GM19452 (cell line): ENCODE measurements at regions not wholly inside any gene's neighbourhood (a gene's known extent, or its start where the extent isn't known, plus 50 kb on each side); places are given as distances from the start of the nearest gene placed in this dataset.

Experiments used
- ATAC-seq: cut with Tn5 transposase; IDR thresholded peaks from one replicate; pipeline ENCODE4 v1.9.1; 2021; ENCODE audit not compliant: unreplicated experiment

DNA sequence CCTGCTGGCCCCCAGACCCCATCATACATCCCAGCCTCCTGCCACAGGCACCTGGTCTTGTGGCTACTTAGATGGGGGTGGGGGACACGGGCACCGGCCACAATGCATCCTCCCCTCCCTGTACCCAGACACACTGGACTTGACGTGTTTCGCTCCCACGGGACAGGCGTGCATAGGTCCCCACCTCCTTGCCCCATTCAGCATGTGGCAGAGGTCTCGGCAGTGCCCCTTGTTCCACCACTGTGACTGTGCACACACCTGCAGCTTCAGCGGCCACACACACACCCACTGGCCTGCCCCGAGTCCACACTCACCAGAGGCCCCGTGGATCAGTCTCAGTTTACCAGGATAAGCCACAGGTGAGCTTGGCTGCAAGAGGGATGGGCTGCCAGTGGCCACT is 109.6 kb downstream of the ENGASE start:
- ATAC-seq: no peak

DNA sequence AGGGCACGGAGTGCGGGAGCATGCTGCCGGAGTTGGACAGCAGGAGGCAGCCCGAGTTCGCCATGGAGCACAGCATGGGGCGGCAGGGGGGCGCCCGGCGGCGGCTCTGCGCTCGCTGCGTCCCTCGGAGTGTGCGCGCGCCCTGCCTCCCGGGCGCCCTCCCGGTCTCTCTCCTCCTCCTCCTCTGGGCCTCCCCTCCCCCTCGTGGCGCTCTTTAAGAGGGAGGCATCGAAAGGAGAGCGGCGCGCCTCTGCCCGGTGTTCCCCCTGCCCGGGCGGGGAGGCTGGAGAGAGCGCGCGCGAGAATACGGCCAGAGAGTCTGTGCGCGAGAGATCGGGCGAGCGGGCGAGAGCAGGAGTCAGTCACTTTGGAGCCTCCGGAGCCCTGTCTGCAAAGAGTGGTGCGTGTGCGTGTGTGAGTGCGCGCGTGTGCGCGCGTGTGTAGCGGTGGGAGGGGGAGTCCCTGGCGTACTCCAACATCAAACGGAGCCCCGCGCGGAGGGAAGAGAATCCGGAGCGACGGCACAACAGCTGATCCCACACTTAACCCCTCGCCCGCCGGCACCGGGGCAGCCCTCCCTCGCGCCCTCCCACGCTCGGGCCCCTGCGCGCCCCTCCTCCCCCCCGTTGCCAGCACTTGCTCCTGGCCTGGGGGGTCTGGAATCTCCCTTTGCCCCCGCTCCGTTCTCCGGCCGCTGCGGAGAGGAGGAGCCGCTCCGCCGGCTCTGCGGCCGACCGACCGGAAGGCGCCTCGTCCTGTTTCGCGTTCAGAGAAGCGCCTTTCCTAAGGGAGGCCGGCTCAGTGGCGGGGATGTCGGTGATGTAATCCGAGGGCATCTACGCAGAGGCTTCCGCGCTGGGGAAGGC is 108.9 kb downstream of the ENGASE start:
- no peak for ATAC-seq

DNA sequence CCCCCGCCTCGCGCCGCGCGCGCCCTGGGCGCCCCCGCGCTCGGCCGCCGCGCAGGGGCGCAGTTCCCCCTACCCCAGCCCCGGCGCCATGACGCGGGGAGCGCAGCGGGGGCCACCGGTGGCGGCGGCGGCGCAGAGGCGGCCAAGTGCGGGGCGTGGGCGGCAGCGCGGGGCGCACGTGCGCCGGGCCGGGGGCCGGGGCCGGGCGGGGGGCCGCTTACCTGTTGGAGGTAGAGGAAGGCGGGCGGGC is 108.3 kb downstream of the ENGASE start:
- ATAC-seq: no peak

DNA sequence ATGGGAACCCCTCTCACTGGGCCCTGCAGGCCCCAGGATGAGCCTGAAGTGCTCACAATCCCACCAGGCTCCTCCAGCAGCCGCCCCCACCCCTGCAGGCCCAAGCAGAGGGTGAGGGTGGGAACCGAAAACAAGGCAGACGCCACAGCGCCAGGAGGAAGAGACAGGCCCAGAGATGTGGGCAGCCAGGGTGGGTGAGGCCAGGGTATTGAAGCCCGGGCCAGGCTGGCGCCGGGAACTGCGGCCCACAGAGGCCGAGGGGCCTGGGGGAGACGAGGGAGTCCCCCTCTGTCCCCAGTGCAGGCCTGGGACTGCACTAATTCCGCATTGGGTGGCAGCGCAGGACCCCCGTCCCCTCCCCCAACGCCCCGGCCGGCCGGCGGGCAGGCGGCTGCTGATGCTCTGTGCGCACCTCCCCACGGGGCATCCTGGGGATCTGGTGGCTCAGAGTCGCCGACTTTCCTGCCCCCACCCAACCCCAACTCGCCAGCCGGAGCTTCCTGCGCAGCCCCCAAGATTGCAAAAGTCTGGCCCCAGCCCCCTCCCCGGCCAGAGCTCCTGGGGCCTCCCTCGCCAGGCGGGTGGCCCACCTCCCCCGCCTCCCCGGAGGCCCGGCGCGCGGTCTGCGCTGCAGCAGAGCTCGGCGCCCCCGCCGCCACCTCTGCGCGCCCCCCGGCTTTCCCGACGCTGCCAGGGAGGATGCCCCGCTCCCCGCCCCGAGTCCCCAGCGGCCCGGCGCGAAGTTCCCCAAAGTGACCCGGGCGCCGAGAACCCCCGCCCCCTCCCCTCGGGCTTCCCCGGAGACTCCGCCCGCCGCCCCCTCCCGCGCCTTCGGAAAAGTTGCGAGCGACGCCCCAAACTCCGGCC is 107.8 kb downstream of the ENGASE start:
- ATAC-seq: no peak

DNA sequence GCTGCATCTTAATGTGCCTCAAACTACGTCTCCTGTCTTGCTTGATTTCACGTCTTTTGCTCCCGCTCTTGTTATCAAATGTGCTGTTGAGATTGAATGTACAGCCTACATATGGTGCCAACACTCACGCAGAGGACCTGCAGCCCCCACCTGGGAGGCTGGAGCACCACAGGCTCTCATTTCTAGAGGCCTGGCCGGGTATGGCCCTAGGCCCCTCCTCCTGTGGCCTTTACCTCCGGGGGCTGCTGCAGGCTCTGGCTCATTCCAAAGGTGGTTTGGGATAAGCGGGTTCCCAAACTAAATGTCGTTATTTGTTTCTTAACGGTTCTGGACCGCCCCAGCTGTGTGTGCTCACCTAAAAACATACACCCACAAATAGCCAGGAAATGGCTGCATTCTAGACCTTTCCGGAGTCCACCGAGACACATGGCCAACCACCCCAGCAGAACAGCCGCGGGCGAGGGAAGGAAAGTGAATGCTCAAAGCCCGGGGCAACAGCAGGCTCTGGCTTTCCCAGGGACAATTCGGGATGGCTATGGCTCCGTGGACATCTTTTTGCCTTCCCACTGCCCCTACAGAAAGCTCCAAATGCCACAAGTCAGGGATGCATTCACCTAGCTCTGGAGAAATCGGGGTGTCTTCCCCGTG is 105.9 kb downstream of the ENGASE start:
- no peak for ATAC-seq

DNA sequence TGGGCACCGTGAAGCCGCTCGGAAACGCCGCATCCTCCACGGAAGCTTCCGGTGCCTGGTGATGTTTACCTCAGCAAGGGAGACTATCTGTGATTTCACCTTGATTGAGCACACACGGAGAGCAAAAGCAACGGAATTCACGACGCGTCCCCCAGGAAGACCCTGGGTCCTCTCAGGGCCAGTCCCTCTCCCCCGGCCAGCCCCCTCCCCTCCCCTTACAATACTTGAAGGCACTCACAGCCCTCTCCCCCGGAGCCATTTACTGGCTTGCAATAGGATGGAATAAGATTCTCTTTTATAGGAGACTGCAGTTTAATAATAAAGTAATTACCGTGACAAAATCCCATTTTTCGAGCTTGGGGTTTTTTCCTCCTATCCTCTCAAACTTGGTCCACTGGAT is 104.7 kb downstream of the ENGASE start:
- ATAC-seq: no peak

DNA sequence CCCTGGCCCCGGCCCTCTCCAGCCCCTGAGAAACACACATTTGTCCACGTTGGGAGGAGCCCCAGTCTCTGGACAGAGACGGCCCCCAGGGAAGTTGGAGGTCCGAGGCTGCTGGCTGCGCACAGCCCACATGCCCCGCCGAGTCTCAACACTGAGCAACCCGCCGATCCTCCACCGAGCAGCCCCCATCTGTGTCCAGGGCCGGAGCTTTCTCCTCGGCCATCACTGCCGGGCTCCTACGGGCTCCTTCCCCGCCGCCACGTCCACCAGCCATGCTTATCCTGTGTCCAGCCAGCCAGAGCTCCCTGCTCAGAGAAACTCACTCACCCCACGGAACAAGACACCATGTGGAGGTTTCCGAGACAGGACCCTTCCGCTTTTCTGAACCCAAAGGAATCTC is 103.3 kb downstream of the ENGASE start:
- ATAC-seq: no peak

DNA sequence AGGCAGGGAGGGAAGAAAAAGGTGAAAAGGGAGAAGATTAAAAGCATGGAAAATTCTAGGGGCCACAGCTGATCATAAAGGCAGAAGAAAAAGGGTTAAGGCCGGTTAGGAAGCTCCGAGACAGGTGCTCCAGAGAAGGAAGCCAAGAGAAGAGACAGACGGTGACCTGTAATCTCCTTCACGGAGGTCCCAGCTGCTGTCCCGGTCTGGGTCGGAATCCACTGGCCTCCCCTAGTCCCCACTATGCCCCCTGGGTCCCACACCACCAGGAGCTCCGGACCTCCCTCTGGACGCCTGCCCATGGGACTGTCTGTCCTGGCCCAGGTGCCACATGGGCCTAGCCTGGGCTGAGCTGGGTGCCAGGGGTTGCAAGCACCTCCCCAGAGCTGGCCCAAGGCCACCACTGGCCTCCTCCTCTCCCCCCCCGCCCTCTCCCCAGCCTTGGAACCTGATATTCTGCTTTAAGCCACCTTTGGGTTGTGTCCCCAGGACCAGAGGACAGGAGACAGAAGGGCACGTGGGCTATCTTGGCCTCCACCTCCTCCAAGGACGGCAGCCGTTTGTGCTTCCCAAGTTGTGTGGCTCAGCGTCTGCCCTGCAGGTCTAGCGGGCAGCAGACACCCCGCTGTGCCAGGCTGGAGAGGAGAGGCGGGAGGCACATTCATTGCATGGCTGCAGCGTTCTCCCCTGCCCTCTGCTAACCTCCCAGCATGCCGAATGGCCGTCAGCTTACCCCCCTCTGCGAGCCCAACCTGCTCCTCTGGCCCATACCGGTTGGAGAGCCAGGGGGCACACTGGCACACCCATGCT is 102.4 kb downstream of the ENGASE start:
- ATAC-seq: no peak

DNA sequence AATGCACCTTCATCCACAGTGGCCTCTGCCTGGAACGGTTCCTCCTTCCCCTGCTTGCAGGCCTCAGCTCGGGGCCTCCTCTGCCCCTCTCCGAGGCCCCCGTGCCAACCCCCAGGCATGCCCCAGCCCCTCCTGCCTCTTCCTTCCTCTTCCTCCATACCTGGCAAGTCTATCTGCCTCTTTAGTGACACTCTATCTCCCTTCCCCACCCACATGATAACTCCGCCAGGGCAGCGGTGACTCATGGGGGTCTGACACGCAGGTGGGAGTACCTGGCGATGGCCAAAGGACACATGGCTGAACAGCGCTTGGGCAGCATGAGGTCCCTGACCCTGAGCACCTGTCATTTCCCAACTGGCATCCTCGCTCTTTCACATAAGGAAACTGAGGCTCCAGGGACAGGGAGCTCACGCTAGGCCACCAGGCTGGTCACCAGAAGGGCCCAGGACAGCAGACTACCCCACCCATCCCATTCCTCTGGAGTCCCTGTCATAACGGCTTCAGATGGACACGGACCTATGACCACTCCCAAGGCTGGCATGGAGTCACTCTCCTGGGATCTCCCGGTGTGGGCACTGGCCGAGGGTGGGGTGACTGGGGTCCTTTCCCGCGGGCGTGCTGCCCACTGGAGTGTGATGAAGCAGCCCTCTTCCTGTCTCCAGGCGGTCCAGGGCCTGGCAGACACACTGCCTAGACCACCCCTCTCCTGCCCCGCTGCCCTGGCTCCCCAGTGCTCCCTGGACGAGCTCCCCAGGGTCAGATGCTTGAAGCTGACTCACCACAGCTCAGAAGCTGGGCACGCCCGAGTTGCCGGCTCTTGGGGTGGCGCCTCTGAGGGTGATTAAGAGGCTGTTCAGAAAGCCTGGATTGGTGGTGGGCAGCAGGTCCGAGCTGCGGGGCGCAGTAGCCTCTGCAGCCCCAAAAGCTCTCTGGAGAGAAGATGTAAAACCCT is 100.6 kb downstream of the ENGASE start:
- no peak for ATAC-seq

DNA sequence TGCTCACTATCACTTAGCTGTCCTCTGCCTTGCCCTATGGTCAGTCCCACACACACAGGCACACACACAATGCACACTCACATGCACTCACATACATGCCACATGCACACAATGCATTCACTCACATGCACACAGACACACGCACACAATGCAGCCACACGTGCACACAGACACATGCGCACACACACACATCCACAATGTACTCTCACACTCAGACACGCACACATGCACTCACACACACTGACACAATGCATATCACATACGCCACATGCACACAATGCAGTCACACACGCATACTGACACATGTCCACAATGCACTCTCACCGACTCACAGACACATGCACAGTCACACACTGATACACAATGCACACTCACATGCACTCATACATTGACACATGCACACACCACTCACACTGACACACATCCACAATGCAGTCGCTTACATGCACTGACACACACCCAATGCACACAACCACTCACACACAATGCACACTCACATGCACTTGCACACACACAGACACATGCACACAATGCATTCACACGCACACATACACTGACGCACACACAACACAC is 99.7 kb downstream of the ENGASE start:
- ATAC-seq: no peak

DNA sequence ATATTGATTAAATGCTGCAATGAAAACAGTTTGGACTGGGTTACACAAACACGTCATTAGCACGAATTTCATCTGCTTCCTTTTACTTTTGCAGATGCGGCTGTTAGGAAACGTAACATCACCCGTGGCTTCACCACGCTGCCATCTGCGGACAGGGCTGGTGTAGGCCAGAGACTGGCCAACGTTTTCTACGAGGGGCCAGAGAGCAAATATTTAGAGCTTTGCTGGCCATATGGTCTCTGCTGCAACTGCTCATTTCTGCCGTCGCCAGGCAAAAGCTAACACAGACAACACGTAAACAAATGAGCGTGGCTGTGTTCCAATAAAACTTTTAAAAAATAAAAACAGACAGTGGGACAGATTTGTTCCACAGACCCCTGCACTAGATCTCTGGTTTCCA is 96.6 kb downstream of the ENGASE start:
- ATAC-seq: no peak

DNA sequence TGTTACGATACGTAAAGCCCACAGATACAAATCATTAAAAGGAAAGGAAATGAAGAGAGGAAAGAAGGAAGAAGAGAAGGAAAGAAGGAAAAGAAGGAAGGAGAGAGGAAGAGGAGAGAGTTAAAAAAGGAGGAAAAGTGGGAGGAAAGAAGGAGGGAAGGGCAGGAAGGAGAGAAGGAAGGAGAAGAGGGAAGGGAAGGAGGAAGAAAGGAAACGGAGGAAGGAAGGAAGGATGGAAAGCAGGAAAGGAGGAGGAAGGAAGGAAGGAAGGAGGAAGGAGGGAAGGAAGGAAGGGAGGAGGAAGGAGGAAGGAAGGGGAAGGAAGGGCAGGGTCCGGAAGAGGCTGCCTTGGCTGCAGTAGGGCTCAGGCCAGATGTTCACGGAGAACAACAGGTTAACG is 95.2 kb downstream of the ENGASE start:
- ATAC-seq: no peak

DNA sequence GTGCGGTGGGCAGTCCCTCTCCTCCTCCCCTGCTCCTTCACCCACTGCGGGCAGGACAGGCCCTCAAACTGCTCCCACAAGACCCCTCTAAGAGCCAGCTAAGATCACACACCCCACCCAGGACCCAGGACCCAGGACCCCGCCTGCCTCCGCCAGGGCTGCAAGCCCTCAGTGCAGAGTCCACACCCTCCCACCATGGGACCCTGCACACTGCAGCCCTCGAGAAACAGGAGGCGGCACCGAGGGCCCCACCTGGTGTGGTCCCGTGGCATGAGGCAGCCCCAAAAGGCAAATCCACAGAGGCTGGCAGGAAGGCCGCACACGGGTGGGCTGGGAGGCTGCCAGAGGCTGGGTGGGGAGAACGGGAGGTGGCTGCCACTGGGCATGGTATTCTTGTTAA is 94.7 kb downstream of the ENGASE start:
- ATAC-seq: no peak

DNA sequence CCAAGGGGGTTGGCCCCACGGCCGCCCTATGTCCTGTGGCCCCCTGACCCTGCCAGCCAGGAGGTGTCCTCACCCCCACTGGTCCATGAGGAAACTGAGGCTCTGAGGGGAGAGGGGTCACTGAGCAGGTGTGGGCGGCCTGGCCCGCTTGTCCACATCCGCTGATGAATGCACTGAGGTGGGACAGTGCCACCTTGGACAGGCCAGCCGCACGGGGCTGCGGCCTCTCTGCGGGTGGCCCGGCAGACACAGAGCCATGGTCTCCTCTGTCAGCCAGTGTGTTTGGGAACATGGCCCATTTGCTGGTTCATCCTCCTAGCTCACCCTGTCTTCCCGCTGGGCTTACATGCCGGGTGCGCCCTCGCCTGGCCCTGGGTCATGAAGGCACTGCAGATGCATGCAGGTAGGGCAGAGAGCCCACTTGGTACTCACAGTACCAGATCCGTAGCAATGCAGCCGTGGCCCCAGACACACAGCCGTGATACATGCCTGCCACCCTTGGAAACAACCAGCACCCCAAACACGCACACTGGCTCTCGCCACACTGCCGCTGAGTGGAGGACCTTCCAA is 93.9 kb downstream of the ENGASE start:
- ATAC-seq: no peak

DNA sequence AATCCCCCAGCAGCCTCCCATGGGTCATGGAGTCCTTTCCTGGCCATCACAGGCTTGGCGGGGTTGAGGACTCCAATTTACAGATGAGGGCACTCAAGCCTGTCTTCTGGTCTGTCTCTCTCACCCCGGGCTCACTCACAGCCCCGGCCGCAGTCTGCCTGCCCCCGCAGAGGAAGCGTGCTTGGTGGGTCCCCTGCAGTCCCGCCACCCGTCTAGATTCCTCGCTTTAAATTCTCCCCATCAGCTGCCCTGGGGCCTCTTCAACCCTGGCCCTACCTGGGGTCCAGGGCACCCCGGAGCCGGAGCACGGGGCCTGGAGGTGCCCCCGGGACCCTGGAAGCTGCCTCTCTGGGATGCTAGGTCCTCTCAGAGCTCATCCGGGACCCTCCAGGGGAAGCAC is 92.9 kb downstream of the ENGASE start:
- ATAC-seq: no peak

DNA sequence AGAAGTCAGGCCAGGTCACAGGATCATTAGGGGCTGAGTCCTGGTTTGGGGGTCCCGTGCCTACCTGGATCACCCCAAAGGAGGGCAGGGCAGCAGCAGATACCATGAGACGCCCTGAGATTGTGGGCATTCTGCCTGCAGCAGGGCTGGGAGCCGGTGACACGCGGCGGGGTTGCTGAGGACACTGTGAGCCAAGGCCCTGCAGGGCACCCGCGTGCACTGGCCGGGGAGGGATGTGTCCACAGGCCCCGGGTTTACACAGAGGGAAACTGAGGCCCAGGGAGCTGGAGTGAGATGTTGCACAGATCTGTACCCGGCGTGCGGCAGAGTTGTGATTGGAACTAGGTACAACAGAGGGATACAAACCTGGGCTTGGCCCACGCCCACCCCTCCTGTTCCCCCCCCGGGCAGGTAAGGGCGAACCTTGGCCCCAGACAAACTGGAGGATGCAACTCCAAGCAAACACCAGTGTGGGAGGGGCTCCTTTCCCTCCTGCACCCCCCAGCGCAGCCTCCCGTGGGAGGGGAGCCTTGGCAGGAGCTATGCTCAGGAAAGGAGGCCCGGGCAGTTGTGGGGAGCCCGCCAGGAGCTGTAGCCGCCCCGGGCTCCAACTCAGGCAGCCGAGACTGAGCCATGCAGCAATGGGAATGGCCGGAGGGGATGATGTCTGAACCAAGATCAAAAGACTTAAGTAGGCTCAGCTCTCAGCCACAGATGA is 91.3 kb downstream of the ENGASE start:
- ATAC-seq: no peak

DNA sequence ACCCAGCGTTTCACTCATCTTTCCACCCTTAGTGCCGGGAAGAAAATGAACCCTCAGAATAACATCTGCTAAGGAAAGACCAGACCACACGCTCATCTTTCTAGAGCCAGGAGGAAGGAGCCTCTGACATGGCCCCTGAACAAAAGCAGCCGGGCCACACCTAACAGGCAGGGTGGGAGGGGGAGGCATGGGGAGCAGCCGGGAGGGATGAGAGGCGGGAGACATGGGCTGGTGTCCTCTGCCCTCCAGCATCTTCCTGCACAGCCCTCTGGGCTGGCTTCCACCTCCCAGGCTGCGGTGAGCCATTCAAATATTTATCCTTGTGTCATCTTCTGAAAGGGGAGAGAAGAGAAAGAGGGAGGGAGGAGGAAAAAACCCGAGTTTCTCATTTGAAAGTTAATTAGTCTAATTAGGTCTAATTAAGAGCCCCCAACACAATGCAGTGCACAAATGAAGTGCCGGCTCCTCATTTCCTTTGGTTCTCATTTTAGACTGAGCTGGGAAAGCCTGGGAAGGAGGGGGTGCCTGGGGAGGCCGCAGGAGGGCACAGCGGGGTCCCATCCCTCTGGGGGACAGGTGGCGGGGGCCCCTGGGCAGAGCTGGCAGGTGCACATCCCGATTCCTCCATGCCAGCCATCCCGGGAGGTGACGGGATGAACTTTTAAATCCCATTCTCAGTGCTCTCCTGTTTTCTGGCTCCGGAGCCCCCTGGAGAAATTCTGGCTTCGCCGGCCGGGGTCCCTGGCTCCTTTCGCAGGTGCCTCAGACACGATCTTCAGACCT is 90.5 kb downstream of the ENGASE start:
- no peak for ATAC-seq

DNA sequence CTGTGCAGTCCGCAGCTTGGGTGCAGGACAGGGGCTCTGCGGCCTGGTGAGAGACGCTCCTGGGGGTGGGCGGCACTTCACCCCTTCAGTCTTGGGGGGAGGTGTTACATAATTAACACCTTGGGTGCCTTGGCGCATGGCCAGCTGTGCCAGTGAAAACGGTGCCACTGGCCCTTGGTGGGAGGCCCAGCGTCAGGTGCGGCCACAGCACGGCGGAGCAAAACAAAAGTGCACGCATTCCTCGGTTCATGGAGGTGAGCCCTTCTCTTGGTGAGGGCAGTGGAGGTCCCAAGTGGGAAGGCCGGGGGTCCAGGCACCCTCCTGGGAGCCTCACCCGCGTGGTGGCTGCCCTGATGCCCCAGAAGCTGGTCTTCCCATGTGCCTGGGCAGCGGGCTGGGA is 89.8 kb downstream of the ENGASE start:
- no peak for ATAC-seq
